GM21619 (cell line): ENCODE measurements at regions not wholly inside any gene's neighbourhood (a gene's known extent, or its start where the extent isn't known, plus 50 kb on each side); places are given as distances from the start of the nearest gene placed in this dataset.
"Not testable (repeated sequence)": the region's sequence is repeated elsewhere in the genome, so short reads cannot be mapped to it uniquely, and the experiment has no call there.

Source experiments
- ATAC-seq: cut with Tn5 transposase; IDR thresholded peaks from one replicate; pipeline ENCODE4 v1.9.1; 2021; ENCODE audit not compliant: unreplicated experiment

GRCh38 chr1:72969461-72969860 lies 687.1 kb upstream of the NEGR1 start:
- ATAC-seq, result no peak

- no peak for ATAC-seq
Observed at GRCh38 chr1:72954943-72955342, 672.6 kb upstream of the NEGR1 start.

- ATAC-seq, result not testable (repeated sequence)
Observed at GRCh38 chr1:72950900-72951299, 668.6 kb upstream of the NEGR1 start.

- ATAC-seq, result no peak
Observed at GRCh38 chr1:72946903-72947499, 664.7 kb upstream of the NEGR1 start.

GRCh38 chr1:72942008-72942407 lies 659.7 kb upstream of the NEGR1 start:
- ATAC-seq, result no peak

- ATAC-seq, result no peak
Observed at GRCh38 chr1:72938408-72938807, 656.1 kb upstream of the NEGR1 start.

- no peak for ATAC-seq
Observed at GRCh38 chr1:72937905-72938304, 655.6 kb upstream of the NEGR1 start.

GRCh38 chr1:72936942-72937341 lies 654.6 kb upstream of the NEGR1 start:
- ATAC-seq, result no peak

- no peak for ATAC-seq
Observed at GRCh38 chr1:72936151-72936740, 653.9 kb upstream of the NEGR1 start.

GRCh38 chr1:72932025-72932424 lies 649.7 kb upstream of the NEGR1 start:
- ATAC-seq, result no peak

GRCh38 chr1:72930528-72930927 lies 648.2 kb upstream of the NEGR1 start:
- no peak for ATAC-seq

GRCh38 chr1:72918940-72919339 lies 636.6 kb upstream of the NEGR1 start:
- no peak for ATAC-seq

- no peak for ATAC-seq
Observed at GRCh38 chr1:72917920-72918319, 635.6 kb upstream of the NEGR1 start.

- ATAC-seq, result no peak
Observed at GRCh38 chr1:72915581-72915980, 633.2 kb upstream of the NEGR1 start.

GRCh38 chr1:72911656-72912055 lies 629.3 kb upstream of the NEGR1 start:
- ATAC-seq, result no peak

GRCh38 chr1:72896256-72896655 lies 613.9 kb upstream of the NEGR1 start:
- ATAC-seq, result no peak

- ATAC-seq, result no peak
Observed at GRCh38 chr1:72892461-72892860, 610.1 kb upstream of the NEGR1 start.

- no peak for ATAC-seq
Observed at GRCh38 chr1:72891976-72892375, 609.6 kb upstream of the NEGR1 start.

GRCh38 chr1:72885841-72886240 lies 603.5 kb upstream of the NEGR1 start:
- ATAC-seq, result no peak

- no peak for ATAC-seq
Observed at GRCh38 chr1:72885017-72885416, 602.7 kb upstream of the NEGR1 start.

- ATAC-seq, result no peak
Observed at GRCh38 chr1:72869873-72870272, 587.5 kb upstream of the NEGR1 start.

- ATAC-seq, result no peak
Observed at GRCh38 chr1:72869441-72869840, 587.1 kb upstream of the NEGR1 start.

- ATAC-seq, result no peak
Observed at GRCh38 chr1:72851597-72851996, 569.3 kb upstream of the NEGR1 start.
